Breast epithelium (tissue), 4 donors: ENCODE measurements at regions not wholly inside any gene's neighbourhood (a gene's known extent, or its start where the extent isn't known, plus 50 kb on each side); places are given as distances from the start of the nearest gene placed in this dataset.

ENCODE experiments used
- DNase-seq, 2 donors: peaks; one replicate each; pipeline ENCODE4 v3.0.0-alpha.2; 2019; ENCODE audit warnings: low spot score in 2 of 2
- H3K27ac ChIP-seq, 2 donors: fragments of 200-600 bp; sonication (generic) in 1 of 2; one replicate each; pipeline ENCODE4 v1.5.1; 2016 to 2019; ENCODE audit warnings: mild to moderate bottlenecking in 1 of 2
- H3K27me3 ChIP-seq, 2 donors: fragments of 200-600 bp; sonication (generic) in 1 of 2; one replicate each; pipeline versions ENCODE4 v1.5.1 to v1.6.0; 2017 to 2019; ENCODE audit warnings: control low read depth in 1 of 2, mild to moderate bottlenecking in 1 of 2
- H3K36me3 ChIP-seq: fragments of 200-600 bp; one replicate; pipeline ENCODE4 v1.5.1; 2019
- H3K4me1 ChIP-seq, 2 donors: fragments of 200-600 bp; sonication (generic); one replicate each; pipeline ENCODE4 v1.5.1; 2016 to 2019; ENCODE audit warnings: control low read depth in 1 of 2
- H3K4me3 ChIP-seq, 3 donors: fragments of 200-600 bp; sonication (generic); 1 replicate in 2 of 3; 2 replicates in 1 of 3; pipeline ENCODE4 v1.5.1; 2016 to 2019; ENCODE audit warnings: mild to moderate bottlenecking in 3 of 3, moderate library complexity in 2 of 3
- H3K9me3 ChIP-seq, 2 donors: fragments of 200-600 bp; sonication (generic) in 1 of 2; one replicate each; pipeline ENCODE4 v1.5.1; 2016 to 2019; ENCODE audit warnings: control low read depth in 1 of 2
- CTCF ChIP-seq, 3 donors: fragments of 450-650 bp; IDR thresholded peaks; one replicate each; pipeline ENCODE4 v1.5.1; 2016 to 2017; ENCODE audit warnings: antibody characterized with exemption in 3 of 3, mild to moderate bottlenecking in 3 of 3, moderate library complexity in 3 of 3
- POLR2A ChIP-seq: fragments of 450-650 bp; IDR thresholded peaks from one replicate; pipeline ENCODE4 v1.6.1; 2016; ENCODE audit warnings: antibody characterized with exemption, mild to moderate bottlenecking, moderate library complexity
- POLR2AphosphoS5 ChIP-seq, 3 donors: sonication (generic); formaldehyde crosslinking; IDR thresholded peaks; one replicate each; pipeline ENCODE4 v1.6.1; 2017; ENCODE audit warnings: antibody characterized with exemption in 3 of 3
- intact Hi-C: fragments of 100-400 bp; cut with DNase I; formaldehyde crosslinking; loops from one replicate; pipeline ENCODE4 v1.15.1; 2023; ENCODE audit warnings: low total_unique reads

- Histone ChIP-seq H3K27ac (no peak overlapping the region), H3K36me3 (no peaks in the 10 kb centered on the region), H3K9me3 (peaks cover 0 to 4% of the 10 kb centered on the region in 2 donors), H3K4me3 (no peak overlapping the region), H3K4me1 (no peaks in the 10 kb centered on the region), H3K27me3 (no peaks in the 10 kb centered on the region)
- no peak for DNase-seq
- TF ChIP-seq CTCF (IDR thresholded peaks at IDR 0.05) (no peak), POLR2AphosphoS5 (IDR thresholded peaks at IDR 0.05) (no peak), POLR2A (no peak)
- intact Hi-C loops: no loop called here
These were observed 864.1 kb downstream of the DIAPH3 start for GRCh38 chr13:59299584-59299983.

- H3K27me3 ChIP-seq: no peaks in the 10 kb centered on the region
- DNase-seq: no peak
- no peak overlapping the region for H3K4me3 ChIP-seq
- no peak overlapping the region for H3K27ac ChIP-seq
- H3K4me1 ChIP-seq: no peaks in the 10 kb centered on the region
- H3K9me3 ChIP-seq: peaks cover 0 to 4% of the 10 kb centered on the region in 2 donors
- intact Hi-C loops: no loop called here
- H3K36me3 ChIP-seq: no peaks in the 10 kb centered on the region
- TF ChIP-seq POLR2AphosphoS5 (IDR thresholded peaks at IDR 0.05) (no peak), POLR2A (no peak)
These were observed 863.2 kb downstream of the DIAPH3 start for GRCh38 chr13:59300355-59301173.

- no peak for TF ChIP-seq POLR2AphosphoS5 (IDR thresholded peaks at IDR 0.05)
- no peak for TF ChIP-seq POLR2A
- TF ChIP-seq CTCF (IDR thresholded peaks at IDR 0.05): no peak
- Histone ChIP-seq H3K4me3 (no peak overlapping the region), H3K27me3 (no peaks in the 10 kb centered on the region), H3K4me1 (no peaks in the 10 kb centered on the region), H3K9me3 (peaks cover 0 to 3% of the 10 kb centered on the region in 2 donors), H3K36me3 (no peaks in the 10 kb centered on the region), H3K27ac (no peak overlapping the region)
- intact Hi-C loops: no loop called here
- no peak for DNase-seq
These were observed 862.6 kb downstream of the DIAPH3 start for GRCh38 chr13:59301174-59301567.

GRCh38 chr13:59303433-59303832 lies 860.3 kb downstream of the DIAPH3 start:
- no peak for DNase-seq
- Histone ChIP-seq H3K9me3 (no peaks in the 10 kb centered on the region), H3K36me3 (no peaks in the 10 kb centered on the region), H3K27me3 (no peaks in the 10 kb centered on the region), H3K4me3 (no peak overlapping the region), H3K27ac (no peak overlapping the region), H3K4me1 (no peaks in the 10 kb centered on the region)
- TF ChIP-seq CTCF (IDR thresholded peaks at IDR 0.05): no peak
- no peak for TF ChIP-seq POLR2A
- no peak for TF ChIP-seq POLR2AphosphoS5 (IDR thresholded peaks at IDR 0.05)
- intact Hi-C loops: no loop called here

GRCh38 chr13:59304596-59304995 lies 859.1 kb downstream of the DIAPH3 start:
- Histone ChIP-seq H3K27ac (no peak overlapping the region), H3K9me3 (no peaks in the 10 kb centered on the region), H3K4me1 (no peaks in the 10 kb centered on the region), H3K4me3 (no peak overlapping the region), H3K36me3 (no peaks in the 10 kb centered on the region), H3K27me3 (no peaks in the 10 kb centered on the region)
- no peak for TF ChIP-seq POLR2AphosphoS5 (IDR thresholded peaks at IDR 0.05)
- no peak for TF ChIP-seq CTCF (IDR thresholded peaks at IDR 0.05)
- no peak for TF ChIP-seq POLR2A
- DNase-seq: no peak
- intact Hi-C loops: no loop called here
